Nephron progenitor cell (in vitro differentiated cells): ENCODE measurements at regions not wholly inside any gene's neighbourhood (a gene's known extent, or its start where the extent isn't known, plus 50 kb on each side); places are given as distances from the start of the nearest gene placed in this dataset.

ENCODE experiments used
- DNase-seq: peaks from one replicate; pipeline ENCODE4 v3.0.0; 2021
- H3K27ac Mint-ChIP-seq: 2 replicates; pipeline ENCODE4 v1.8.0; 2021; ENCODE audit warnings: mild to moderate bottlenecking, moderate library complexity, mixed read lengths
- H3K27me3 Mint-ChIP-seq: 2 replicates; pipeline ENCODE4 v1.8.0; 2021; ENCODE audit warnings: mild to moderate bottlenecking, low read depth, mixed read lengths; ENCODE audit not compliant: poor library complexity
- H3K36me3 Mint-ChIP-seq: 2 replicates; pipeline ENCODE4 v1.8.0; 2021; ENCODE audit warnings: low read depth, mixed read lengths
- H3K4me1 Mint-ChIP-seq: 2 replicates; pipeline ENCODE4 v1.8.0; 2021; ENCODE audit warnings: mixed read lengths
- H3K4me3 Mint-ChIP-seq: 2 replicates; pipeline ENCODE4 v1.8.0; 2021; ENCODE audit warnings: mild to moderate bottlenecking, moderate library complexity, mixed read lengths
- H3K9me3 Mint-ChIP-seq: 2 replicates; pipeline ENCODE4 v1.8.0; 2021; ENCODE audit warnings: mild to moderate bottlenecking, moderate library complexity, mixed read lengths
- TF ChIP-seq, protein P1 (sequence below): fragments of 200-600 bp; sonication (generic); IDR thresholded peaks from 2 replicates; pipeline ENCODE4 v1.5.0; 2021; ENCODE audit warnings: antibody characterized with exemption

DNA sequence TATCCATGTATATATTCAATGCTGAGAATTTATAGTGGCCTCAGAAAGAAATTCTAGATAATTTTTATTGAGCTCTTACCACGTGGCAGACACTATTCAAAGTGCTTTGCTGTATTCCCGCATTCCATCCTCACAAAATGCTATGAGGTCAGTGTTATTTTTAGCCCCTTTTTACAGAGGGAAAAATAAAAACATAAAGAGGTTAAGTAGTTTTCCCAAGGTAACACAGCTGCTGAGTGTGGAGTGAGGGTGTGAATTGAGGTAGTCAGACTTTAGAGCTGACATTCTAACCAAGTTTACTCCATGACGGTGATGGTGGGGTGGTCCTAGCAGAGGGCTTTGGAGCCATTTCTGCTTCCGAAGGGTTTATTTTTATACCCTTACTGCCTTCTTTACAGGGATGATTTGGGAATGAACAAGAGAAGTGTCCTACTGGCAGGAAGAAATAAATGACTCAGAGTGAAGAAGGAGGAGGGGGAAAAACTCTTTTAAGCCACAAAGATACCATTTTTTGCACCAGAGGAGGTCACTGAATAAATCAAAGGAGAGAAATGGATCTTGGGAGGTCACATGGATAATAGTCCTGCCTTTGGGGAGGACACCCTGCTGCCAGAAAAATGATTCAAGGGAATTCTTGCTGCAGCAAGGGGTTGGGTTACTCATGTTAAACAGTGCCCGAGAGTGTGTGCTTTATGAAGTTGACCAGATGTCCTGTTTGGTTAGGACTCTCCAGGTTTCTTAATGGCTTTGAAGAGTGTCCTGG is 76.1 kb downstream of the HMHB1 start:
- Mint-ChIP-seq H3K4me1 (peaks cover 48% of the 10 kb centered on the region), H3K9me3 (no peaks in the 10 kb centered on the region), H3K4me3 (no peak overlapping the region), H3K36me3 (no peaks in the 10 kb centered on the region), H3K27me3 (no peaks in the 10 kb centered on the region), H3K27ac (peak overlapping the region; percentile 2)
- TF ChIP-seq, protein P1, sequence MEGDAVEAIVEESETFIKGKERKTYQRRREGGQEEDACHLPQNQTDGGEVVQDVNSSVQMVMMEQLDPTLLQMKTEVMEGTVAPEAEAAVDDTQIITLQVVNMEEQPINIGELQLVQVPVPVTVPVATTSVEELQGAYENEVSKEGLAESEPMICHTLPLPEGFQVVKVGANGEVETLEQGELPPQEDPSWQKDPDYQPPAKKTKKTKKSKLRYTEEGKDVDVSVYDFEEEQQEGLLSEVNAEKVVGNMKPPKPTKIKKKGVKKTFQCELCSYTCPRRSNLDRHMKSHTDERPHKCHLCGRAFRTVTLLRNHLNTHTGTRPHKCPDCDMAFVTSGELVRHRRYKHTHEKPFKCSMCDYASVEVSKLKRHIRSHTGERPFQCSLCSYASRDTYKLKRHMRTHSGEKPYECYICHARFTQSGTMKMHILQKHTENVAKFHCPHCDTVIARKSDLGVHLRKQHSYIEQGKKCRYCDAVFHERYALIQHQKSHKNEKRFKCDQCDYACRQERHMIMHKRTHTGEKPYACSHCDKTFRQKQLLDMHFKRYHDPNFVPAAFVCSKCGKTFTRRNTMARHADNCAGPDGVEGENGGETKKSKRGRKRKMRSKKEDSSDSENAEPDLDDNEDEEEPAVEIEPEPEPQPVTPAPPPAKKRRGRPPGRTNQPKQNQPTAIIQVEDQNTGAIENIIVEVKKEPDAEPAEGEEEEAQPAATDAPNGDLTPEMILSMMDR = no peak
- no peak for DNase-seq

DNA sequence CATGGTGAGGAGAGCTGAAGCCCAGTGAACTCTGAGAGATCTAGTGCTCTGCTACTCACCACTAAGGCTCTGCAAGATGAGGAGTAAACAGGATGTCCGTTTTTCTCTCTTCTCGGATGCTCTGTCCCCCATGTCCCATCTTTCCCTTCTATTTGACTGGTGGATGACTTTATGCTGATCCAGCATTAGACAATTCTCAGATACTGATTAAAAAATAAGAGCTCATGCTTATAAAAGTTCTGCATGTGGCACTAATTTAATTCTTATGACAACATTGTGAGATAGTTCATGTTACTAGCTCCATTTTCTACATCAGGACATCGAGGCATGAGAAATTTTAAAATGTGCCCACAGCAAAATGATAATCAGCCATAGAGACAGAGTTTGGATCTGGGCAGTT is 77.0 kb downstream of the HMHB1 start:
- Mint-ChIP-seq H3K9me3 (no peaks in the 10 kb centered on the region), H3K27me3 (no peaks in the 10 kb centered on the region), H3K27ac (no peak overlapping the region), H3K36me3 (no peaks in the 10 kb centered on the region), H3K4me1 (peaks cover 55% of the 10 kb centered on the region), H3K4me3 (no peak overlapping the region)
- DNase-seq = no peak
- TF ChIP-seq, protein P1 = no peak

DNA sequence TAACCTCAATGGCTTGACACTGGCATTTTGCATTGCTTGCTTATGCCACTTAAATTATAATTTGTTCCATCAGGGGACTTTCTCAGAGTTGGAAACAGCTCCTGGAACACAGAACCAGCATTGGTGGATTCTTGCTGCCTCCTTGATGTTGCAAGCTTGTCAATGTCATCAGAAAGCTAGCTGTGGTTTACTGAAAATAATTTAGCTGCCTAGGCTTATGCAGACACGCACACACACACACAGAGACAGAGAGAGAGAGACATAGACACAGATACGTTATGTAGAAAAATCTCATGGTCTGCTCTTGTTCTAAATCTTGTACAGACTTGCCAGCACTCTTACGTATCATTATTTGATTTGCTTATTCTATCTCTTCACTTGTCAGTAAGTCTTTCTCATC is 78.0 kb downstream of the HMHB1 start:
- TF ChIP-seq, protein P1 = no peak
- DNase-seq = no peak
- no peak overlapping the region for H3K27ac Mint-ChIP-seq
- H3K4me1 Mint-ChIP-seq = peaks cover 55% of the 10 kb centered on the region
- no peaks in the 10 kb centered on the region for H3K36me3 Mint-ChIP-seq
- no peak overlapping the region for H3K4me3 Mint-ChIP-seq
- no peaks in the 10 kb centered on the region for H3K9me3 Mint-ChIP-seq
- no peaks in the 10 kb centered on the region for H3K27me3 Mint-ChIP-seq

DNA sequence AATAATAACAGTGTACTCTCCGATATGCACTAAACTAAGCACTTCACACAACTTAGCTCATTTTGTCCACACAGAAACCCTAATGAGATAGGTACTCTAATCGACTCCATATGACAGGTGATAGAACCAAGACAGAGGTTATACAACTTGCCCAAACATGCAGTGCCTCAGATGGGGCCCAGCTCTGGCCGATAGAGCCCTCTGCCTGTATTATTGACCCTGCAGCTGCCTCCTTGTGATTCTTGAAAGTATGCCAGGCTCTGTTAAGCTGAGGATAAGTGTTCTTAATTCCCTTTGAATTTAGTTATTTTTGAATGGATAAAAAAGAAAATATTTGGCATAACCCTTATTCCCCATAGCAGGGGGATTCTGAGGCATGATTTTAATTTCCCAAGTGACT is 78.5 kb downstream of the HMHB1 start:
- peaks cover 55% of the 10 kb centered on the region for H3K4me1 Mint-ChIP-seq
- DNase-seq = no peak
- no peak overlapping the region for H3K27ac Mint-ChIP-seq
- H3K4me3 Mint-ChIP-seq = no peak overlapping the region
- no peaks in the 10 kb centered on the region for H3K36me3 Mint-ChIP-seq
- H3K27me3 Mint-ChIP-seq = no peaks in the 10 kb centered on the region
- no peaks in the 10 kb centered on the region for H3K9me3 Mint-ChIP-seq
- TF ChIP-seq, protein P1 = no peak

DNA sequence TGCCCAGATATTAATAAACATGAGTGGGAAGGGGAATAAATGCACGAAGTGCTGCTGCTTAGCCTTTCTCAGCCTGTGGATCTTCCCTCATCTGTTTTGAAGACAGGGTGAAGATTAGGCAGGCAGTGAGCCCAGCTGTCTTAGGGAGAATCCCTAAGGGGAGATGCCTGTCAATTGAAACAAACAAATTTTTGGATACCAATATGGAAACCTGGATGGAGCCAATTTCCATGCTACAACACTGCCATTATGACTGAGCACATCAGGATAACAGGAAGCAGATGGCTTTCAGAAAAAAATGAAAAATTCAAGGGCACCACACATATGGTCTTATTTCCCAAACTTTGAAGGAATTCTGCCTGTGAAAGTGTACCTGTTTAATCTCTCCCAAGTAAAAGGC is 80.3 kb downstream of the HMHB1 start:
- H3K9me3 Mint-ChIP-seq = no peaks in the 10 kb centered on the region
- H3K27me3 Mint-ChIP-seq = no peaks in the 10 kb centered on the region
- TF ChIP-seq, protein P1 = no peak
- no peak for DNase-seq
- H3K4me3 Mint-ChIP-seq = no peak overlapping the region
- H3K4me1 Mint-ChIP-seq = peaks cover 51% of the 10 kb centered on the region
- no peak overlapping the region for H3K27ac Mint-ChIP-seq
- H3K36me3 Mint-ChIP-seq = no peaks in the 10 kb centered on the region

DNA sequence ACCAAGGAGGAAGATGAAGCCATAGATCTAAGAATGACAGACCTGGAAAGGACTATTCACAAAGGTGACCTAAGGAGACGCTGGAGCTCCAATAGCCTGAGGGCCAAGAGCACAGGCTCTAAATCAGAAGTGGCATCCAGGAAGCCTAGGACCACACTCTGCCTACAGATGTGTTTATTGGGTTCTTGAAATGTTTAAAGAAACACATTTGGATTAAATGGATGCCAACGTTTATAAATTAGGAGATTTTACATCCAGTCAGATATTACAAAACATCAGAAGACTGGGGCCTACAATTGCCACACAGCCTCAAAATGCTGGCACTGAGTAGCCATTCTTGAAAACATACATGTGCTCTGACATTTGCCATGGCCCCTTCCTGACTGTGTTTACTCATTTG is 80.9 kb downstream of the HMHB1 start:
- peaks cover 51% of the 10 kb centered on the region for H3K4me1 Mint-ChIP-seq
- no peaks in the 10 kb centered on the region for H3K27me3 Mint-ChIP-seq
- no peaks in the 10 kb centered on the region for H3K9me3 Mint-ChIP-seq
- H3K4me3 Mint-ChIP-seq = no peak overlapping the region
- TF ChIP-seq, protein P1 = no peak
- H3K36me3 Mint-ChIP-seq = no peaks in the 10 kb centered on the region
- no peak for DNase-seq
- no peak overlapping the region for H3K27ac Mint-ChIP-seq
